ENCODE measurements at regions not wholly inside any gene's neighbourhood (a gene's known extent, or its start where the extent isn't known, plus 50 kb on each side); places are given as distances from the start of the nearest gene placed in this dataset.

- TF ChIP-seq CTCF (conservative IDR thresholded peaks at IDR 0.05; ENCODE audit: low read depth, low read length) (no peak), EZH2 (IDR thresholded peaks at IDR 0.05; ENCODE audit: borderline replicate concordance, low read depth, low read length, poor library complexity, severe bottlenecking) (no peak)
Observed at GRCh38 chr10:85026878-85027467, 698.6 kb downstream of the CCSER2 start.
